ENCODE measurements at regions not wholly inside any gene's neighbourhood (a gene's known extent, or its start where the extent isn't known, plus 50 kb on each side); places are given as distances from the start of the nearest gene placed in this dataset.

GRCh38 chr4:4641661-4642495, 100.0 kb upstream of the STX18 start:
- DNase-seq (ENCODE audit: low spot score) (no peak), ATAC-seq (no peak)

- DNase-seq (ENCODE audit: low spot score) (no peak), ATAC-seq (no peak)
Observed at GRCh38 chr4:4641254-4641653, 99.4 kb upstream of the STX18 start.

DNA sequence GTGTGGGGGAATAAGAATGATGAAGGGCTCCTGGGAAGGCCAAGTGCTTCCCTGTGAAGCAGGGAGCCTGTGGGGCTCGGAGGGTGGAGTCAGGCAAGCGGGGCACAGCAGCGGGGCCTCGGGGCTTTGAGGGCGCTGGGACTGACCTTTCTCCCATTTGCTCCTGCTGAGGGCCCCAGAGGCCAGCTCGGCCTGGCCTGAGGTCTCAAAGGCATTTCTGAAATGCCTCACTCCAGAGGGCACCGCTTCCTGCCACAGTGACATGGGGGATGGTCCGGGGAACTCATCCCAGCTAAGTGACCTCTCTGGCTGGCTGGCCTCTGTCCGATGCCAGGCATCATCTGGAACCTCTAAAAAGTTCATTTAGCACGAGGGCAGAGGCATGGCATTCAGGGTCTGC, 98.8 kb upstream of the STX18 start:
- ATAC-seq (no peak), DNase-seq (ENCODE audit: low spot score) (no peak)

DNA sequence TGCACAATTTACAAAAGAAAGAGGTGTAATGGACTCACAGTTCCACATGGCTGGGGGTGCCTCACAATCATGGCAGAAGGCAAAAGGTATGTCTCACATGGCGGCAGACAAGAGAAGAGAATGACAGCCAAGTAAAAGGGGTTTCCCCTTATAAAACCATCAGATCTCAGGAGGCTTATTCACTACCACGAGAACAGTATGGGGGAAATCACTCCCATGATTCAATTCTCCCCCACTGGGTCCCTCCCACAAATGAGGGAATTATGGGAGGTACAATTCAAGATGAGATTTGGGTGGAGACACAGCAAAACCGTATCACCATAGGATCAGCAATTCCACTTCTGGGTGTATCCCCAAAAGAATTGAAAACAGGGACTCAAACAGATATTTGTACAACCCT, 97.5 kb upstream of the STX18 start:
- ATAC-seq (no peak), DNase-seq (ENCODE audit: low spot score) (no peak)

DNA sequence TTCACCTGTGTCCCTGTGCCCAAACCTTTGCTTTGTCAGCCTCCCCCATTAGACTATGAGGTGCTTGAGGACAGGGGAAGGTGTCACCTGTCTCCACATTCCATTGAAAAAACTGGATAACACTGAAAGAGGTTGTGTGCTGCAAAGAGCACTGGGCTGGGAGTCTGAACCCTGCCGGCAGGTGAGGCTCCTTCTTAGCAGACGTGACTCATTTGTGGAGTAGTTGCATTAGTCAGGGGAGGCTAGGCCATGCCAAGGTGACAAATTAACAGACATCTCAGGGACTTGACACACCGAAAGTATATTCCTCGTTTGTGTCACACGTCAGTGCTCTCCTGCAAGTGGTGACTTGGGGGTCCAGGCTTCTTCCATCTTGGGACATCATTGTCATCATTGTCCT, 95.9 kb upstream of the STX18 start:
- ATAC-seq: no peak
- no peak for DNase-seq (ENCODE audit: low spot score)

DNA sequence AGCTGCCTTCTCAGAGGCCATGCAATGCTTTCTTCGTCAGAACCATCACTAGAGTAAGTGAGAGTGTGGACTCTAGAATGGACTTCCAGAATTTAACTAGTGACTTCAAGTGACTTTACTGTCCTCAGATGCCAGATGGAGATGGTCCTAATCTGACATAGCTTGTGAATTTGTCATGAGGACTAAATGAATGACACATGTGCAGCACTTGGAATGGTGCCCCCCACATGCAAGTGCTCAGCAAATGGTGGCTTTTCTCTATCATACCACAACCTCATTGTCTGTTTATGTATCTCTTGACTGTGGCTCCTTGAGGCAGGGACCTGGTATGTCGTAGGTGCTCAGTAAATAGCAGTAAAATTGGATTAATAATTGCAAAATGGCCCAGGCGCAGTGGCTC, 91.6 kb upstream of the STX18 start:
- no peak for ATAC-seq
- DNase-seq (ENCODE audit: low spot score): no peak

DNA sequence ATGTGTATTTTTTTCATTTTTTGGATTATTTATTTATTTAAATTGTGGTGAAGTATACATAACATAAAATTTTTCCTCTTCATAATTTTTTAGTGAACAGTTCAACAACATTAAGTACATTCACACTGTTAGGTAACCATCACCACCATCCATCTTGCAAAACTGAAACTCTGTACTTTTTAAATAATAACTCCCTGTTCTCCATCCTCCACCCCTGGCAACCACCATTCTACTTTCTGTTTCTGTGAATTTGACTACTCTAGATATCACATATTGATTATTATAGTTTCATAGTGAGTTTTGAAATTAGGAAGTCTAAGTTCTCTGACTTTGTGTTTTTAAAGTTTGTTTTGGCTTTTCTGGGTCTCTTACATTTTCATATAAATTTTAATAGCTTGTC, 89.3 kb upstream of the STX18 start:
- DNase-seq (ENCODE audit: low spot score) (no peak), ATAC-seq (no peak)

- DNase-seq (ENCODE audit: low spot score) (no peak), ATAC-seq (no peak)
Observed at GRCh38 chr4:4627906-4628305, 86.1 kb upstream of the STX18 start.

DNA sequence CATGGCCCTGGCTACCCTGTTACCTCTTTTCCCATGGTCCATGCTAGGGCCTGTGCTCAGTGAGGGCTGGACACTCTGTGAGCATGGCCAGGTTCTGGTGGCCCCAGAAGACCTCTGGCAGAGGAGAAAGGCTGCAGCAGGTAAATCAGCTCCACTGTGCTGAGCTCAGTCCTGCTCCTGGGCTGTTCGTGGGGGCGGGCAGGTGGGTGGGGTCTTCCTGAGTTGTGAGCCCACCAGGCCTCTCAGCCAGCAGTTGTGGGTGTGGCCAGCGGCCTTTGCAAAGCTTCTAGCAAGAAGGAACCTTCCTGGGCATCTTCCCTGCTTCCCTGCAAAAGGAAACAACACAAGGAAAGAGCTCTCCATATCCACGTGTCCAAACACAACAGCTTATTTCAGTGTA, 85.3 kb upstream of the STX18 start:
- ATAC-seq: no peak
- no peak for DNase-seq (ENCODE audit: low spot score)

DNA sequence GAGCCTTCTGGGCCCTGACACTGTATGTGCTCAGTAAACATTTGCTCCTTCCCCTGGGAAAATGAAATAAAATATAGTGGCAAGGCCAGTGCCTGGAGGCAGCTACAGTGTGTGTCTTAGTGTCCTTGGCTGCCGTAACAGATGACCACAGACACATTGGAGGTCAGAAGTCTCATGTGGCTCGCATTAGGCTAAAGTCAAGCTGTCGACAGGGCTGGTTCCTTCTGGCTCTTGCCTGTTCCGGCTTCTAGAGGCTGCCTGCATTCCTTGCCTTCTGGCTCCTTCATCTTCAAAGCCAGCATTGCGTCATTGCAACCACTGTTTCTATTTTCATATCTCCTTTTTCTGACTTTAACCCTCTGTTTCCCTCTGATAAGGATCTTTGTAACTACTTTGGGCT, 83.6 kb upstream of the STX18 start:
- DNase-seq (ENCODE audit: low spot score) (no peak), ATAC-seq (no peak)

DNA sequence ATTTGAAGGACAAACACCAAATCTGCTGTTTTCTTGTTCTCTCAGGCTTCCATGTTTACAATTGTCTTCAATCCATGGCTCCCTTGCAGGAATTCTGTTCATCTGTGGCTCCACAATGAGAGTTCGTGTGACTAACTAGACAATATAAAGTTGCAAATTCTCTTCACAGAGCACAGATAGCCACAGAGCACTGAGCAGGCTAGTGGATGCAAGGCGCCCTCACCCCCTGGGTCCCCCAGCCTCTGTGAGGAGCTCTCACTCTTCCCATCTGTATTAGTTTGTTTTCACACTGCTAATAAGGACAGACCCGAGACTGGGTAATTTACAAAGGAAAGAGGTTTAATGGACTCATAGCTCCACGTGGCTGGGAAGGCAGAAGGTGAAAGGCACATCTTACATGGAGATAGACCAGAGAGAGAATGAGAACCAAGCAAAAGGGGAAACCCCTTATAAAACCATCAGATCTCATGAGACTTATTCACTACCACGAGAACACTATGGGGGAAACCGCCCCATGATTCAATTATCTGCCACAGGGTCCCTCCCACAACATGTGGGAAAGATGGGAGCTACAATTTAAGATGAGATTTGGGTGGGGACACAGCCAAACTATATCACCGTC, 82.5 kb upstream of the STX18 start:
- DNase-seq (ENCODE audit: low spot score) (no peak), ATAC-seq (no peak)

DNA sequence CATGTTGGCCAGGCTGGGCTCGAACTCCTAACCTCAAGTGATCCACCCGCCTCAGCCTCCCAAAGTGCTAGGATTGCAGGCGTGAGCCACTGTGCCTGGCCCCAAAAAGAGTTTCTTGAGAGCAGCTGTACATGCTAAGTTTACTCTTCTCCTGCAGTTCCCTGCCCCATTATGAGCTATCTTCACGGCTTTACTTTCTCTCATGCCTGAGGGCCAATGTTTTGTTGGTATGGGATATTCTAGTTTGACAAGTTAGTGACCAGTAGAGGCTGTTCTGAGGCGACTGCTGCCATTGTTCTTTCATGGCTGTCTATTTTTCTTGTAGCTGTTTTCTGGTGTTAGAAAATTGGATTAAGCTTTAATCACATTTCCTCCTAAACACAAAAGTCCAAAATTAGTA, 78.0 kb upstream of the STX18 start:
- DNase-seq (ENCODE audit: low spot score): no peak

DNA sequence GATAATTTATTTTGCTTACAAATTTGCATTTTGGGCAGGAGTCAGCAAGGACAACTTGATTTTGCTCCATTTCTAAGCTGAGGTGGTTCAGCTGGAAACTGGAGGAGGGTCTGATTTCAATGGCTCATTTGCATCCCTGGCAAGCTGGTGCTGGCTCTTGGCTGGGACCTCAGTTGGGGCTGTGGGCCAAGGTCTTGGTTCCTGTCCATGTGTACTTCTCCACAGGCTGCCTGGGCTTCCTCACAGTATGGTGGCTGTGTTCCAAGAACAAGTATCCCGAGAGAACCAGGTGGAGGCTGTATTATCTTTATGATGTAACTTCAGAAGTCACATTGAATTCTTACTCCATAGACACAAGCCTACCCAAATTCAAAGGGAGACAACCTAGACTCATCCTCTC, 77.0 kb upstream of the STX18 start:
- ATAC-seq (no peak), DNase-seq (ENCODE audit: low spot score) (no peak)

More for the DNA sequence above, 78.0 kb upstream of the STX18 start:
- no peak for ATAC-seq

GRCh38 chr4:4614925-4615678, 73.3 kb upstream of the STX18 start:
- DNase-seq (ENCODE audit: low spot score): no peak
- ATAC-seq: no peak

DNA sequence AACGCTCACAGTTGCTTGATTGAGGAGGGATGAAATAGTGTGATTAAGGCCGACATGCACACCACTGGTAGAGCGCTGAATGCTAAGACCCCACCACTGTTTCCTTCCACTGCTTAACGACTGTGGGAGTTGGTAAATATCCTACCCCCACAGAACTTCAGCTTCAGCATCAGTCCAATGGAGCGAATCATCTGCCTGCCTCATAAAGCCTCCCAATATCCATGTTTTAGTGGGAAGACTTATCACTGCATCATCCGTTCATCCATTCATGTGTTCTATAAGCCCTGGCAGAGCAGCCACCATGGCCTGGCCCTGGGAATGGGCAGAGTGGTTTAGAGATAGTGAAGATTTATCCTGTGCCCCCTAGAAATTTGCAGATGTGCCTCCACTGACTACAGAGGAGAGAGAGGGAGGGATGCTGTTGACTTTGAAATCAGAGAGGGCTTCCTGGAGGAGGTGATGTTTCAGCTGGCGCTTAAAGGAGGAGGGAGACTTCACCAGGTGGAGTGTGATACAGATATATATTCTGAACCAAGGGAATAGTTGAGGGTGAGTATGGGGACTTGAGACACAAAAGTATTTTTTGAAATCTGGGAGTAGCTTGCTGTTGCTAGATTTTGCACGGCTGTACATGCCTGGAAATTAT, 71.9 kb upstream of the STX18 start:
- DNase-seq (ENCODE audit: low spot score) (no peak), ATAC-seq (no peak)

GRCh38 chr4:4613126-4613465, 71.2 kb upstream of the STX18 start:
- DNase-seq (ENCODE audit: low spot score): no peak
- no peak for ATAC-seq

DNA sequence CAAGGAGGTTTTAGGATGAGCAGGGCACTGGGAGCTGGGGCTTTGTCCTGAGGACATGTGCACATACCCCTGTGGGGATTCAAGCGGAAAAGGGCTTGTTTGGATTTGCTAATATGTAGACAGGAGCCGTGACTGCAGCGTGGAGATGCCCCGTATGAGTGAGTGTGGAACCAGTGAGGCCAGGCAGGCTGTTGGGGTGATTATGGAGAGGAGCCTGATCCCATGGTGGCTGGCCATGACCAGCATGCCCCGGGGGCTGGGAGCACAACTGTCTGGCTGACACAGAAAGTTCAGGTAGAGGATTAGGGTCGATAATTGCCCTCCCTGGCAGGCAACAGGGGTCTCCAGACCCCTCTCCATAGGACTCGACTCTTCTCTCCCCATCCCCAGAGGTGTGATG, 68.8 kb upstream of the STX18 start:
- DNase-seq (ENCODE audit: low spot score) (no peak), ATAC-seq (no peak)

- no peak for ATAC-seq
- no peak for DNase-seq (ENCODE audit: low spot score)
Observed at GRCh38 chr4:4609622-4610334, 67.9 kb upstream of the STX18 start.

GRCh38 chr4:4608214-4608537, 66.3 kb upstream of the STX18 start:
- DNase-seq (ENCODE audit: low spot score) (no peak), ATAC-seq (no peak)

GRCh38 chr4:4607336-4608213, 65.7 kb upstream of the STX18 start:
- ATAC-seq (no peak), DNase-seq (ENCODE audit: low spot score) (no peak)
